Transverse colon (tissue), 4 donors: ENCODE measurements at regions not wholly inside any gene's neighbourhood (a gene's known extent, or its start where the extent isn't known, plus 50 kb on each side); places are given as distances from the start of the nearest gene placed in this dataset.

Experiments
- DNase-seq: peaks from one replicate; pipeline ENCODE4 v3.0.0-alpha.2; 2019
- H3K27ac ChIP-seq, 4 donors: fragments of 200-600 bp; sonication (generic); 2 replicates each; pipeline ENCODE4 v1.5.1; 2016 to 2018; ENCODE audit warnings: inconsistent platforms in 4 of 4
- H3K27me3 ChIP-seq: fragments of 200-600 bp; sonication (generic); 2 replicates; pipeline ENCODE4 v1.5.1; 2017; ENCODE audit warnings: inconsistent platforms
- H3K36me3 ChIP-seq, 4 donors: fragments of 200-600 bp; sonication (generic); 2 replicates each; pipeline ENCODE4 v1.5.1; 2017 to 2019; ENCODE audit warnings: inconsistent platforms in 4 of 4
- H3K4me1 ChIP-seq, 4 donors: fragments of 200-600 bp; sonication (generic); 2 replicates each; pipeline ENCODE4 v1.5.1; 2017 to 2020; ENCODE audit warnings: inconsistent platforms in 4 of 4
- H3K4me3 ChIP-seq, 4 donors: fragments of 200-600 bp; sonication (generic); 1 replicate in 1 of 4; 2 replicates in 3 of 4; pipeline versions ENCODE4 v1.5.1 to v1.6.1; 2017 to 2019; ENCODE audit warnings: inconsistent platforms in 4 of 4
- H3K9me3 ChIP-seq, 2 donors: fragments of 200-600 bp; sonication (generic); 2 replicates each; pipeline ENCODE4 v1.5.1; 2017 to 2019; ENCODE audit warnings: inconsistent platforms in 2 of 2
- CTCF ChIP-seq, 5 experiments: fragments of 200-600 bp in 3 of 5; fragments of 450-650 bp in 2 of 5; sonication (generic) in 3 of 5; IDR thresholded peaks; 1 replicate in 2 of 5; 2 replicates in 3 of 5; pipeline ENCODE4 v1.5.1; 2016 to 2017; ENCODE audit warnings: antibody characterized with exemption in 5 of 5, inconsistent platforms in 3 of 5, mild to moderate bottlenecking in 2 of 5, moderate library complexity in 1 of 5
- EP300 ChIP-seq: sonication (generic); formaldehyde crosslinking; IDR thresholded peaks from one replicate; pipeline ENCODE4 v1.6.1; 2017; ENCODE audit warnings: antibody characterized with exemption, low read depth
- POLR2A ChIP-seq: fragments of 450-650 bp; IDR thresholded peaks from one replicate; pipeline ENCODE4 v1.6.1; 2016; ENCODE audit warnings: antibody characterized with exemption, mild to moderate bottlenecking, moderate library complexity
- POLR2AphosphoS5 ChIP-seq, 3 donors: sonication (generic); formaldehyde crosslinking; IDR thresholded peaks; one replicate each; pipeline ENCODE4 v1.6.1; 2016; ENCODE audit warnings: antibody characterized with exemption in 3 of 3
- WGBS, 2 donors: methylation state at CpG; one replicate each; pipeline ENCODE4 v1.1.5; 2018; ENCODE audit warnings: low coverage in 1 of 2; 5-methylcytosine and 5-hydroxymethylcytosine counted together
- in situ Hi-C, 4 donors: fragments of 200-750 bp; cut with MboI; loops; one replicate each; pipeline versions ENCODE4 v1.15.0 to v1.15.1; 2017; ENCODE audit warnings: low sequenced_read_pairs in 3 of 4, low pct_ligation_motif_present in 1 of 4, low pct_unique_long_range_greater_than_20kb in 1 of 4
- intact Hi-C: fragments of 100-400 bp; cut with DNase I; formaldehyde crosslinking; loops from one replicate; pipeline ENCODE4 v1.15.1; 2023; ENCODE audit warnings: low total_unique reads

- Histone ChIP-seq H3K36me3 (no peaks in the 10 kb centered on the region), H3K27ac (no peak overlapping the region), H3K27me3 (no peaks in the 10 kb centered on the region), H3K4me1 (no peaks in the 10 kb centered on the region), H3K4me3 (no peak overlapping the region), H3K9me3 (no peaks in the 10 kb centered on the region)
- in situ Hi-C loops (no loop called here), intact Hi-C loops (no loop called here)
- TF ChIP-seq CTCF (IDR thresholded peaks at IDR 0.05) (no peak), EP300 (no peak), POLR2AphosphoS5 (IDR thresholded peaks at IDR 0.05) (no peak), POLR2A (no peak)
- 78 to 88% methylated on average over 1 to 3 of the region's 3 CpGs for WGBS, 2 donors
- no peak for DNase-seq
Measured at GRCh38 chr12:41681898-41682297, 462.8 kb downstream of the GXYLT1 start.

- Histone ChIP-seq H3K36me3 (no peaks in the 10 kb centered on the region), H3K9me3 (no peaks in the 10 kb centered on the region), H3K4me3 (no peak overlapping the region), H3K27me3 (no peaks in the 10 kb centered on the region), H3K4me1 (no peaks in the 10 kb centered on the region), H3K27ac (no peak overlapping the region)
- 57 to 83% methylated on average over 1 of the region's 1 CpG for WGBS, 2 donors
- no peak for DNase-seq
- intact Hi-C loops (no loop called here), in situ Hi-C loops (no loop called here)
- TF ChIP-seq EP300 (no peak), CTCF (IDR thresholded peaks at IDR 0.05) (no peak), POLR2A (no peak), POLR2AphosphoS5 (IDR thresholded peaks at IDR 0.05) (no peak)
Measured at GRCh38 chr12:41680155-41680554, 464.5 kb downstream of the GXYLT1 start.

- H3K27me3 ChIP-seq, result no peaks in the 10 kb centered on the region
- H3K9me3 ChIP-seq, result no peaks in the 10 kb centered on the region
- intact Hi-C loops, result no loop called here
- no peak for DNase-seq
- in situ Hi-C loops, result no loop called here
- WGBS, 2 donors, result 24 to 29% methylated on average over 3 to 4 of the region's 4 CpGs
- H3K4me3 ChIP-seq, result no peak overlapping the region
- no peak overlapping the region for H3K27ac ChIP-seq
- H3K4me1 ChIP-seq, result no peaks in the 10 kb centered on the region
- TF ChIP-seq POLR2AphosphoS5 (IDR thresholded peaks at IDR 0.05) (no peak), CTCF (IDR thresholded peaks at IDR 0.05) (peak in 3 of 5 experiments; percentile 19 to 37 (median 33))
- H3K36me3 ChIP-seq, result no peaks in the 10 kb centered on the region
Measured at GRCh38 chr12:41663598-41664265, 475.6 kb downstream of the PDZRN4 start.

GRCh38 chr12:41661141-41661765, 473.1 kb downstream of the PDZRN4 start:
- no peaks in the 10 kb centered on the region for H3K4me1 ChIP-seq
- intact Hi-C loops (no loop called here), in situ Hi-C loops (no loop called here)
- 67 to 79% methylated on average over 3 to 4 of the region's 4 CpGs for WGBS, 2 donors
- no peak overlapping the region for H3K27ac ChIP-seq
- no peaks in the 10 kb centered on the region for H3K36me3 ChIP-seq
- no peaks in the 10 kb centered on the region for H3K9me3 ChIP-seq
- no peak for DNase-seq
- TF ChIP-seq CTCF (IDR thresholded peaks at IDR 0.05) (no peak), EP300 (no peak), POLR2AphosphoS5 (IDR thresholded peaks at IDR 0.05) (no peak), POLR2A (no peak)
- H3K4me3 ChIP-seq, result no peak overlapping the region
- H3K27me3 ChIP-seq, result no peaks in the 10 kb centered on the region
